ENCODE measurements at regions not wholly inside any gene's neighbourhood (a gene's known extent, or its start where the extent isn't known, plus 50 kb on each side); places are given as distances from the start of the nearest gene placed in this dataset.
A peak's percentile ranks its signal among the peaks of the same experiment; 100 is the strongest.

DNA sequence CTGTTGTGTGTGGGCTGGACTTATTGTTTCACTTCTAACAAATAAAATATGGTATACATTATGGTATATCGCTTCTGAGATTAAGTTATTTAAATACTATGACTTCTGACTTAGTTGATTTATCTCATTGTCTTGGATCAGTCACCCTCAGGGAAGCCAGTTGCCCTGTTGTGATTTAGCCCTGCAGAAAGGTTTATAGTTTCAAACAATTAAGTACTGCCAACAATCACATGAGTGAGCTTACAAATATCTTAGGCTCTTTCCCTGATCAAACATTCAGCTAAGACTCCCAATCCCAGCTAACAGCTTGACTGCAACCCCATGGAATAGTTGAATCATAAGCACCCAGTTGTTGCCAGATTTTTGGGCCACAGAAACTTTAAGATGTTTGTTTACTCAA, 85.4 kb downstream of the MAGEC1 start:
- Histone ChIP-seq H2AFZ (ENCODE audit: low read length) (no peak overlapping the region), H3K79me2 (ENCODE audit: control insufficient read depth, insufficient read depth, low read length) (no peaks in the 10 kb centered on the region), H3K36me3 (ENCODE audit: control insufficient read depth, insufficient read depth, low read length) (no peaks in the 10 kb centered on the region), H3K4me1 (ENCODE audit: control insufficient read depth, extremely low read depth, insufficient read depth, low read length) (no peaks in the 10 kb centered on the region), H3K27ac (ENCODE audit: insufficient read depth, low read length) (no peak overlapping the region), H3K4me3 (replicated peaks in 1 of 4; ENCODE audit: control extremely low read depth in 1 of 4, insufficient read depth in 1 of 4, low read depth in 3 of 4, low read length in 4 of 4) (no peak overlapping the region), H3K27me3 (ENCODE audit: control insufficient read depth, insufficient read depth, low read length) (no peaks in the 10 kb centered on the region), H4K20me1 (ENCODE audit: control insufficient read depth, extremely low read depth, insufficient read depth, low read length) (no peaks in the 10 kb centered on the region), H3K9me3 (ENCODE audit: control insufficient read depth, insufficient read depth, low read depth, low read length) (no peaks in the 10 kb centered on the region), H3K4me2 (ENCODE audit: extremely low read depth, insufficient read depth, low read length) (no peak overlapping the region), H3K9ac (ENCODE audit: insufficient read depth, low read length) (no peak overlapping the region)
- DNase-seq (ENCODE audit: low read depth in 2 of 2): peak; percentile 12 to 30
- TF ChIP-seq, protein P1, sequence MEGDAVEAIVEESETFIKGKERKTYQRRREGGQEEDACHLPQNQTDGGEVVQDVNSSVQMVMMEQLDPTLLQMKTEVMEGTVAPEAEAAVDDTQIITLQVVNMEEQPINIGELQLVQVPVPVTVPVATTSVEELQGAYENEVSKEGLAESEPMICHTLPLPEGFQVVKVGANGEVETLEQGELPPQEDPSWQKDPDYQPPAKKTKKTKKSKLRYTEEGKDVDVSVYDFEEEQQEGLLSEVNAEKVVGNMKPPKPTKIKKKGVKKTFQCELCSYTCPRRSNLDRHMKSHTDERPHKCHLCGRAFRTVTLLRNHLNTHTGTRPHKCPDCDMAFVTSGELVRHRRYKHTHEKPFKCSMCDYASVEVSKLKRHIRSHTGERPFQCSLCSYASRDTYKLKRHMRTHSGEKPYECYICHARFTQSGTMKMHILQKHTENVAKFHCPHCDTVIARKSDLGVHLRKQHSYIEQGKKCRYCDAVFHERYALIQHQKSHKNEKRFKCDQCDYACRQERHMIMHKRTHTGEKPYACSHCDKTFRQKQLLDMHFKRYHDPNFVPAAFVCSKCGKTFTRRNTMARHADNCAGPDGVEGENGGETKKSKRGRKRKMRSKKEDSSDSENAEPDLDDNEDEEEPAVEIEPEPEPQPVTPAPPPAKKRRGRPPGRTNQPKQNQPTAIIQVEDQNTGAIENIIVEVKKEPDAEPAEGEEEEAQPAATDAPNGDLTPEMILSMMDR (conservative IDR thresholded peaks at IDR 0.05 in 1 of 2, IDR thresholded peaks at IDR 0.05 in 1 of 2; ENCODE audit: low read depth in 1 of 2, low read length in 2 of 2): no peak
- TF ChIP-seq EZH2 (IDR thresholded peaks at IDR 0.05; ENCODE audit: low read length, missing control alignments): no peak

DNA sequence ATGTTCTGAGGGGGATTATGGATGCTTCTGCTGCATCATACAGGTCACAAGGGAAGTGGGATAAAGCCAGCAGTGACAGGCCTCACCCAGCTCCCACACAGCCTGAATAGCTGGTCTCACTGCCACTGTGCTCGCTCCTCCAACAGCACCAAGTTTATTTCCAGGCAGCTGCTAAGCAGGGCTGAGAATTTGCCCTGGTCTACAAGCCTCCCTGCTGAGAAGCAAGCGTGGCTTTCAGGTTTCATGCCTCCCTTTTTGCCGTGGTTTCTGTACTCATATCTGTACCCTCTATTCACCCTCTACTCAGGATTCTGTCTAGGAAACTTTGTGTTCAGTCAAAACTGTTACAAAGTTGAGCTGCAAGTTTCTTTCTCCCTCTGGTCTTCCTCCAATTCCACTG, 78.6 kb downstream of the MAGEC1 start:
- Histone ChIP-seq H3K27me3 (ENCODE audit: control insufficient read depth, insufficient read depth, low read length) (no peaks in the 10 kb centered on the region), H3K9ac (ENCODE audit: insufficient read depth, low read length) (no peak overlapping the region), H3K4me3 (replicated peaks in 1 of 4; ENCODE audit: control extremely low read depth in 1 of 4, insufficient read depth in 1 of 4, low read depth in 3 of 4, low read length in 4 of 4) (no peak overlapping the region), H3K36me3 (ENCODE audit: control insufficient read depth, insufficient read depth, low read length) (no peaks in the 10 kb centered on the region), H3K79me2 (ENCODE audit: control insufficient read depth, insufficient read depth, low read length) (no peaks in the 10 kb centered on the region), H3K4me1 (ENCODE audit: control insufficient read depth, extremely low read depth, insufficient read depth, low read length) (no peaks in the 10 kb centered on the region), H4K20me1 (ENCODE audit: control insufficient read depth, extremely low read depth, insufficient read depth, low read length) (no peaks in the 10 kb centered on the region), H3K4me2 (ENCODE audit: extremely low read depth, insufficient read depth, low read length) (no peak overlapping the region), H2AFZ (ENCODE audit: low read length) (no peak overlapping the region), H3K9me3 (ENCODE audit: control insufficient read depth, insufficient read depth, low read depth, low read length) (no peaks in the 10 kb centered on the region), H3K27ac (ENCODE audit: insufficient read depth, low read length) (no peak overlapping the region)
- no peak for DNase-seq (ENCODE audit: low read depth in 2 of 2)
- TF ChIP-seq, protein P1 (conservative IDR thresholded peaks at IDR 0.05 in 1 of 2, IDR thresholded peaks at IDR 0.05 in 1 of 2; ENCODE audit: low read depth in 1 of 2, low read length in 2 of 2): no peak
- no peak for TF ChIP-seq EZH2 (IDR thresholded peaks at IDR 0.05; ENCODE audit: low read length, missing control alignments)

DNA sequence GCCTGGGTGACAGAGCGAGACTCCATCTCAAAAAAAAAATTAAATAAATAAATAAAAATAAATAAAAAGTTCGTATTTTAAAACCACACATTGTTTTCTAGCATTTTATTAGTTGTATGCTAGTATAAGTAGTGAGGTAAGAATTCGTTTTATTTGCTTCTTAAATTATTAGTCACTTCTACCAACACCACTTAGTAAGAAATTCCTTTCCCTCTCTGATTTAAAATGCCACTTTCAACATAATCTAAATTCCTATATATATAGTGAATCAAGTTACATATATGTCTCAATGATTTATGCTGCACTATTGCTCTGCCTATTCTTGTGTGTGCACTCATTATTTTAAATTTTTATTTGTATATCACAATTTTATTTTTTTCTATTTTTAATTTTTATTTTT, 72.1 kb downstream of the MAGEC1 start:
- no peaks in the 10 kb centered on the region for H3K79me2 ChIP-seq (ENCODE audit: control insufficient read depth, insufficient read depth, low read length)
- H3K27ac ChIP-seq (ENCODE audit: insufficient read depth, low read length): no peak overlapping the region

More for the DNA sequence above, 72.1 kb downstream of the MAGEC1 start:
- TF ChIP-seq, protein P1 (conservative IDR thresholded peaks at IDR 0.05 in 1 of 2, IDR thresholded peaks at IDR 0.05 in 1 of 2; ENCODE audit: low read depth in 1 of 2, low read length in 2 of 2): no peak
- TF ChIP-seq EZH2 (IDR thresholded peaks at IDR 0.05; ENCODE audit: low read length, missing control alignments): no peak
- no peaks in the 10 kb centered on the region for H3K9me3 ChIP-seq (ENCODE audit: control insufficient read depth, insufficient read depth, low read depth, low read length)
- H3K4me2 ChIP-seq (ENCODE audit: extremely low read depth, insufficient read depth, low read length): no peak overlapping the region
- H3K4me3 ChIP-seq (replicated peaks in 1 of 4; ENCODE audit: control extremely low read depth in 1 of 4, insufficient read depth in 1 of 4, low read depth in 3 of 4, low read length in 4 of 4): no peak overlapping the region
- no peaks in the 10 kb centered on the region for H3K4me1 ChIP-seq (ENCODE audit: control insufficient read depth, extremely low read depth, insufficient read depth, low read length)
- no peak overlapping the region for H3K9ac ChIP-seq (ENCODE audit: insufficient read depth, low read length)
- H4K20me1 ChIP-seq (ENCODE audit: control insufficient read depth, extremely low read depth, insufficient read depth, low read length): no peaks in the 10 kb centered on the region
- H3K36me3 ChIP-seq (ENCODE audit: control insufficient read depth, insufficient read depth, low read length): no peaks in the 10 kb centered on the region
- H3K27me3 ChIP-seq (ENCODE audit: control insufficient read depth, insufficient read depth, low read length): no peaks in the 10 kb centered on the region
- no peak overlapping the region for H2AFZ ChIP-seq (ENCODE audit: low read length)
- no peak for DNase-seq (ENCODE audit: low read depth in 2 of 2)

Data from fibroblast of lung (primary cell).